ENCODE measurements at regions not wholly inside any gene's neighbourhood (a gene's known extent, or its start where the extent isn't known, plus 50 kb on each side); places are given as distances from the start of the nearest gene placed in this dataset.

DNA sequence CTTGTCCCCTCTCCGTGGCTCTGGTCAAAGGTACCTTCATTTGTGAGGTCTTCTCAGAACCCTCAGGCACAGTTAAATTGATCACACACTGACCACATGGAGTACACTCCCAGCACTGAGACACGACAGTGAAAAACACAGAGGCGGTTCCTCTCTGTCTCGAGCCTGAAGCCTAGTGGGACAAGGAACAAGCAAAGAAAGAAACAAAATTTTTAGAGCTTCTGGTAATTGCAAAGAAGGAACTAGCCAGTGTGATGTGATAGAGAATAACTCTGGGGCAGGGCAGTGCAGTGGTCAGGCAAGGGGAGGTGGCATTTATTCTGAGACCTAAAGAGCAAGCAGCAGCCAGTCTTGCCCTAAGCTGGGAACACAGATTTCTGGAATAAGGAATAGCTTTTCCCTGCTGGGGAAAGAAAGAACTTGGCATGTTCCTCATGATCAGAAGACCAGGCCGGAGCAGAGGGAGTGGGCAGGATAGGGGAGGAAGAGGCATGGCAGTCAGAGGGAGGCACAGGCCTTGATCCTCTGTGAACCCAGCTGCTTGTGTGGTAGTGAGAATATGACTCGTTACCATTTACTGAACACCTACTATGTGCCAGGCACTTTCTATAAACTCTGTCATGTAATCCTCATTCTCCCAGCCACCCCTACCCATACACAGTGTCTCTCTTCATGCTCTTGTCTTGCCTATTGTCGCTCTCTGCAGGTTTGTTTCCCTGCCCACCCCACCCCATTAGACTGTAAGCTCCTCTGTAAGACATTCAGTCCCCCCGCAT lies 262.3 kb upstream of the HES1 start (continued):
- TF ChIP-seq, protein P1, sequence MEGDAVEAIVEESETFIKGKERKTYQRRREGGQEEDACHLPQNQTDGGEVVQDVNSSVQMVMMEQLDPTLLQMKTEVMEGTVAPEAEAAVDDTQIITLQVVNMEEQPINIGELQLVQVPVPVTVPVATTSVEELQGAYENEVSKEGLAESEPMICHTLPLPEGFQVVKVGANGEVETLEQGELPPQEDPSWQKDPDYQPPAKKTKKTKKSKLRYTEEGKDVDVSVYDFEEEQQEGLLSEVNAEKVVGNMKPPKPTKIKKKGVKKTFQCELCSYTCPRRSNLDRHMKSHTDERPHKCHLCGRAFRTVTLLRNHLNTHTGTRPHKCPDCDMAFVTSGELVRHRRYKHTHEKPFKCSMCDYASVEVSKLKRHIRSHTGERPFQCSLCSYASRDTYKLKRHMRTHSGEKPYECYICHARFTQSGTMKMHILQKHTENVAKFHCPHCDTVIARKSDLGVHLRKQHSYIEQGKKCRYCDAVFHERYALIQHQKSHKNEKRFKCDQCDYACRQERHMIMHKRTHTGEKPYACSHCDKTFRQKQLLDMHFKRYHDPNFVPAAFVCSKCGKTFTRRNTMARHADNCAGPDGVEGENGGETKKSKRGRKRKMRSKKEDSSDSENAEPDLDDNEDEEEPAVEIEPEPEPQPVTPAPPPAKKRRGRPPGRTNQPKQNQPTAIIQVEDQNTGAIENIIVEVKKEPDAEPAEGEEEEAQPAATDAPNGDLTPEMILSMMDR (IDR thresholded peaks at IDR 0.05; ENCODE audit: low read depth, low read length, missing input control) = no peak
- TF ChIP-seq JUND (IDR thresholded peaks at IDR 0.05) (no peak), YY1 (IDR thresholded peaks at IDR 0.05) (no peak), EGR1 (IDR thresholded peaks at IDR 0.05; ENCODE audit: low read depth in 2 of 2) (no peak)
- TF ChIP-seq, protein P2, sequence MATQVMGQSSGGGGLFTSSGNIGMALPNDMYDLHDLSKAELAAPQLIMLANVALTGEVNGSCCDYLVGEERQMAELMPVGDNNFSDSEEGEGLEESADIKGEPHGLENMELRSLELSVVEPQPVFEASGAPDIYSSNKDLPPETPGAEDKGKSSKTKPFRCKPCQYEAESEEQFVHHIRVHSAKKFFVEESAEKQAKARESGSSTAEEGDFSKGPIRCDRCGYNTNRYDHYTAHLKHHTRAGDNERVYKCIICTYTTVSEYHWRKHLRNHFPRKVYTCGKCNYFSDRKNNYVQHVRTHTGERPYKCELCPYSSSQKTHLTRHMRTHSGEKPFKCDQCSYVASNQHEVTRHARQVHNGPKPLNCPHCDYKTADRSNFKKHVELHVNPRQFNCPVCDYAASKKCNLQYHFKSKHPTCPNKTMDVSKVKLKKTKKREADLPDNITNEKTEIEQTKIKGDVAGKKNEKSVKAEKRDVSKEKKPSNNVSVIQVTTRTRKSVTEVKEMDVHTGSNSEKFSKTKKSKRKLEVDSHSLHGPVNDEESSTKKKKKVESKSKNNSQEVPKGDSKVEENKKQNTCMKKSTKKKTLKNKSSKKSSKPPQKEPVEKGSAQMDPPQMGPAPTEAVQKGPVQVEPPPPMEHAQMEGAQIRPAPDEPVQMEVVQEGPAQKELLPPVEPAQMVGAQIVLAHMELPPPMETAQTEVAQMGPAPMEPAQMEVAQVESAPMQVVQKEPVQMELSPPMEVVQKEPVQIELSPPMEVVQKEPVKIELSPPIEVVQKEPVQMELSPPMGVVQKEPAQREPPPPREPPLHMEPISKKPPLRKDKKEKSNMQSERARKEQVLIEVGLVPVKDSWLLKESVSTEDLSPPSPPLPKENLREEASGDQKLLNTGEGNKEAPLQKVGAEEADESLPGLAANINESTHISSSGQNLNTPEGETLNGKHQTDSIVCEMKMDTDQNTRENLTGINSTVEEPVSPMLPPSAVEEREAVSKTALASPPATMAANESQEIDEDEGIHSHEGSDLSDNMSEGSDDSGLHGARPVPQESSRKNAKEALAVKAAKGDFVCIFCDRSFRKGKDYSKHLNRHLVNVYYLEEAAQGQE (IDR thresholded peaks at IDR 0.05) = no peak

GRCh38 chr3:193874512-193874911 lies 261.4 kb upstream of the HES1 start:
- no peak for DNase-seq (ENCODE audit: low spot score)
- 88% methylated on average over 7 of the region's 7 CpGs for WGBS
- H3K4me1 ChIP-seq (ENCODE audit: control insufficient read depth in 4 of 4, insufficient read depth in 4 of 4, low read length in 3 of 4) = no peaks in the 10 kb centered on the region
- no peak overlapping the region for H3K27ac ChIP-seq (ENCODE audit: low read depth in 1 of 2, low read length in 2 of 2)
- no peaks in the 10 kb centered on the region for H3K36me3 ChIP-seq (ENCODE audit: control insufficient read depth in 4 of 4, insufficient read depth in 3 of 4, low read depth in 1 of 4, low read length in 3 of 4)
- no peaks in the 10 kb centered on the region for H3K27me3 ChIP-seq (ENCODE audit: control insufficient read depth in 4 of 4, insufficient read depth in 4 of 4, low read length in 3 of 4)
- TF ChIP-seq YY1 (IDR thresholded peaks at IDR 0.05) = no peak
- no peak for TF ChIP-seq FOXA2 (IDR thresholded peaks at IDR 0.05)
- no peak for TF ChIP-seq RXRA (IDR thresholded peaks at IDR 0.05)
- TF ChIP-seq NR2F2 (IDR thresholded peaks at IDR 0.05) = no peak
- TF ChIP-seq SP1 (IDR thresholded peaks at IDR 0.05) = no peak
- no peak for TF ChIP-seq ATF3 (IDR thresholded peaks at IDR 0.05)
- TF ChIP-seq, protein P3, sequence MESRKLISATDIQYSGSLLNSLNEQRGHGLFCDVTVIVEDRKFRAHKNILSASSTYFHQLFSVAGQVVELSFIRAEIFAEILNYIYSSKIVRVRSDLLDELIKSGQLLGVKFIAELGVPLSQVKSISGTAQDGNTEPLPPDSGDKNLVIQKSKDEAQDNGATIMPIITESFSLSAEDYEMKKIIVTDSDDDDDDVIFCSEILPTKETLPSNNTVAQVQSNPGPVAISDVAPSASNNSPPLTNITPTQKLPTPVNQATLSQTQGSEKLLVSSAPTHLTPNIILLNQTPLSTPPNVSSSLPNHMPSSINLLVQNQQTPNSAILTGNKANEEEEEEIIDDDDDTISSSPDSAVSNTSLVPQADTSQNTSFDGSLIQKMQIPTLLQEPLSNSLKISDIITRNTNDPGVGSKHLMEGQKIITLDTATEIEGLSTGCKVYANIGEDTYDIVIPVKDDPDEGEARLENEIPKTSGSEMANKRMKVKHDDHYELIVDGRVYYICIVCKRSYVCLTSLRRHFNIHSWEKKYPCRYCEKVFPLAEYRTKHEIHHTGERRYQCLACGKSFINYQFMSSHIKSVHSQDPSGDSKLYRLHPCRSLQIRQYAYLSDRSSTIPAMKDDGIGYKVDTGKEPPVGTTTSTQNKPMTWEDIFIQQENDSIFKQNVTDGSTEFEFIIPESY (IDR thresholded peaks at IDR 0.05) = no peak
- TF ChIP-seq MAX (IDR thresholded peaks at IDR 0.05) = no peak
- no peak for TF ChIP-seq FOXA1 (IDR thresholded peaks at IDR 0.05)
- TF ChIP-seq GABPA (IDR thresholded peaks at IDR 0.05 in 1 of 2, conservative IDR thresholded peaks at IDR 0.05 in 1 of 2) = no peak
- TF ChIP-seq, protein P2 (IDR thresholded peaks at IDR 0.05) = no peak
- no peak for TF ChIP-seq HNF4G (IDR thresholded peaks at IDR 0.05)
- TF ChIP-seq RAD21 (IDR thresholded peaks at IDR 0.05) = no peak
- no peak for TF ChIP-seq JUND (IDR thresholded peaks at IDR 0.05)
- no peak for TF ChIP-seq HNF4A (conservative IDR thresholded peaks at IDR 0.05)
- no peak for TF ChIP-seq TAF1 (conservative IDR thresholded peaks at IDR 0.05)
- TF ChIP-seq, protein P1 (IDR thresholded peaks at IDR 0.05; ENCODE audit: low read depth, low read length, missing input control) = no peak
- TF ChIP-seq EGR1 (IDR thresholded peaks at IDR 0.05; ENCODE audit: low read depth in 2 of 2) = no peak
- H3K9ac ChIP-seq (ENCODE audit: low read depth in 1 of 2, low read length in 2 of 2) = no peak overlapping the region
- no peak overlapping the region for H3K4me3 ChIP-seq (ENCODE audit: low read depth in 1 of 3, low read length in 3 of 3)
- no peaks in the 10 kb centered on the region for H3K9me3 ChIP-seq (ENCODE audit: control insufficient read depth in 4 of 4, low read length in 3 of 4)

All from liver (tissue), 8 donors.